Activated naive CD8-positive, alpha-beta T cell (primary cell): ENCODE measurements at regions not wholly inside any gene's neighbourhood (a gene's known extent, or its start where the extent isn't known, plus 50 kb on each side); places are given as distances from the start of the nearest gene placed in this dataset.
A peak's percentile ranks its signal among the peaks of the same experiment; 100 is the strongest.

Source experiments
- H3K27ac Mint-ChIP-seq: one replicate; pipeline ENCODE4 v1.8.0; 2021; ENCODE audit warnings: mixed read lengths
- H3K27me3 Mint-ChIP-seq: one replicate; pipeline ENCODE4 v1.8.0; 2021; ENCODE audit warnings: mixed read lengths
- H3K36me3 Mint-ChIP-seq: one replicate; pipeline ENCODE4 v1.8.0; 2021; ENCODE audit warnings: mixed read lengths
- H3K4me1 Mint-ChIP-seq: one replicate; pipeline ENCODE4 v1.8.0; 2021; ENCODE audit warnings: low read depth, mixed read lengths
- H3K4me3 Mint-ChIP-seq: one replicate; pipeline ENCODE4 v1.8.0; 2021; ENCODE audit warnings: mild to moderate bottlenecking, mixed read lengths
- H3K9me3 Mint-ChIP-seq: one replicate; pipeline ENCODE4 v1.8.0; 2021; ENCODE audit warnings: low read depth, mixed read lengths

DNA sequence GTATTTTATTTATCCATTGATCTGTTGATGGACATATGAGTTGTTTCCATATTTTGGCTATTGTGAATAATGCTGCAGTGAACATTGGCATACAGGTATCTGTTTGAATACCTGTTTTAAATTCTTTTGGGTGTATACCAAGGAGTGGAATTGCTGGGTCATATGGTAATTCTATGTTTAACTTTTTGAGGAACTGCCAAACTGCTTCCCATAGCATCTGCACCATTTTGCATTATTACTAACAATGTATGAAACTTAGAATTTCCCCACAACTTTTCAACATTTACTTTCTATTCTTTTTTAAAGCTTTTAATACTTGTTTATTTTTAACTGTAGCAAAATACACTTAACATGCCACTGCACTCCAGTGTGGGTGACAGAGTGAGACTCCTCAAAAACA lies 57.0 kb upstream of the MSN start:
- Mint-ChIP-seq H3K36me3 (peaks cover under 1% of the 10 kb centered on the region), H3K27ac (no peak overlapping the region), H3K4me3 (no peak overlapping the region), H3K4me1 (peaks cover 41% of the 10 kb centered on the region), H3K27me3 (no peaks in the 10 kb centered on the region), H3K9me3 (no peaks in the 10 kb centered on the region)

DNA sequence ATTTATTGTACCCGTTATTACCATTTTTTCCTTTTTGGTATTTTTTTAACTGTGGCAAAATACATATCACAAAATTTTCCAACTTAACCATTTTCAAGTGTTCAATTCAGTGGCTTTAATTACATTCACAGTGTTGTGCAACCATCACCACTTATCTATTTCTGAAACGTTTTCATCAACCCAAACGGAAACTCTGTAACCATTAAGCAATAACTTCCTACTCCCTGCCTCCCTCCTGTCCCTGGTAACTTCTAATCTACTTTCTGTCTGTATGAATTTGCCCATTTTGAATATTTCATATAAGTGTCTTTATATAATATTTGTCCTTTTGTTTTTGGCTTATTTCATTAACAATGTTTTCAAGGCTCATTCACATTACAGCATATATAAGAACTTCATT lies 57.4 kb upstream of the MSN start:
- Mint-ChIP-seq H3K4me1 (peaks cover 45% of the 10 kb centered on the region), H3K27me3 (no peaks in the 10 kb centered on the region), H3K36me3 (peaks cover 4% of the 10 kb centered on the region), H3K4me3 (peak overlapping the region; percentile 22), H3K9me3 (no peaks in the 10 kb centered on the region), H3K27ac (peak overlapping the region; percentile 68)

DNA sequence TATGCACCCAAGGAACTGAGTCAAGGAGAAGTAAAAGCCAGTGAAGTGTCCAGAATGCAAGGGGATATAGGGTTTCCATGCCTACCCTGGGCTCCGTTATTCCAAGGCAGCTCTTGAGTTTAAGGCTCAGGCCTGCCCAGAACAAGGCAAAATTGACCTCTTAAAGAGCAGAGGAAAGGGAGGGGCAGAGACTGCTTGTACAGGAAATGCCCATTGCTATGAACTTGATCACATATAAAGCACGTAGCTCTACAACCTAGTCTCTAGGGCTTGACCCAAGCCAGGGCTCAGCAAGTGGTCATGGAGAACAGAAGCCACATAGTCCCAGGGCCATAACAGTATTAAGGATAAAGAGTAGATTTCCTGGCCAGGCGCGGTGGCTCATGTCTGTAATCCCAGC lies 58.2 kb upstream of the MSN start:
- H3K27ac Mint-ChIP-seq = no peak overlapping the region
- H3K9me3 Mint-ChIP-seq = no peaks in the 10 kb centered on the region
- H3K27me3 Mint-ChIP-seq = no peaks in the 10 kb centered on the region
- no peak overlapping the region for H3K4me3 Mint-ChIP-seq
- H3K36me3 Mint-ChIP-seq = peaks cover 4% of the 10 kb centered on the region
- peaks cover 49% of the 10 kb centered on the region for H3K4me1 Mint-ChIP-seq

DNA sequence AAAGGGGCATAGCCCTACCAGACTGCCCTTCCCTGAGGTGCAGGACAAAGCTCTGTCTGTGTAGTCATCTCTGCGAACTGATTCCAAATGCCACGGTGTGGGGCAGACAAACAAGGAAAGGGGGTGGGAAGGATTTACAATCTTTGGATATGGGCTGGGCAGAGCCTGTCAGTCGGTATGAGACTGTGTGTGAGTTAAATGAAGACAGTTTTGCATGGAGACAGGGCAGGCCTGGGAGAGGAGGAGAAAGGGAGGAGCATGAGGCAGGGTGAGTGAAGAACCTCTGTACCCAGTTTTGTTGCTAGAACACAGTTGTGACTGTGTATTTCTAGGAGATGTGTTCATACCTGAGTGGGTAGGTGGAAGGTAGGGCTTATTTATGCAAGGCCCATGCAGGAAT lies 59.4 kb upstream of the MSN start:
- Mint-ChIP-seq H3K9me3 (no peaks in the 10 kb centered on the region), H3K27me3 (no peaks in the 10 kb centered on the region), H3K4me1 (peaks cover 53% of the 10 kb centered on the region), H3K4me3 (peak overlapping the region; percentile 4), H3K27ac (peak overlapping the region; percentile 76), H3K36me3 (peaks cover 4% of the 10 kb centered on the region)

DNA sequence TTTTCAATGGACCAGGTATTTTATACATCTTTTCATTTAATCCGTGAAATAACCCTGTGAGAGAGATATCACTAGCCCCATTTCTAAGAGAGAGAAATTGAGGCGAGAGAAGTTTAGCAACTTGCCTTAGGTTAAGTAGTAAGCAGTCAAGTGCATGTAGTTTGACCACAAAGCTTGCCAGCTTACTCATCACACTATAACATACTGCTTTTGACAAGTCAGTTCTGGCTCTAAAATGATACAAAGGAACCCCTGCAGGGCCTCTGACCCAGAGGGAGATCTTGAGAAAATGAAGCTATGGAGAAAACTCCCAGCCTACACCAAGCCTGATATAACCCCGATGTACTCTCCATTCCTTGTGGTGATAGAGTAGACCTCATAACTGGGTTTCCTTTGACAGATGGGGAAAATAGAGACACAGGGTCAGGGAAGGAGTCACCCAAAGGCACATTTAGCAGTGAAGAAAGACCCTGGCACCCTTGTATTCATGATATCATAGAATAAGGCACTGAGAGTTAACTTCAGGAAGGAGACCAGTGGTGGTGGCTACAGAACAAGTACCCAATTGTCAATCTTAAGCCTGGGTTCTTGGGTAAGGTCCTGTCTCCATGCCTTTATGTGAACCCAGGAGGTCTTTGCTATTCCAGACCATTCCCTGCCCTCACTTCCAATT lies 60.2 kb upstream of the MSN start:
- H3K4me1 Mint-ChIP-seq = peaks cover 60% of the 10 kb centered on the region
- H3K4me3 Mint-ChIP-seq = peak overlapping the region; percentile 34
- H3K27me3 Mint-ChIP-seq = no peaks in the 10 kb centered on the region
- no peak overlapping the region for H3K27ac Mint-ChIP-seq
- H3K36me3 Mint-ChIP-seq = peaks cover 4% of the 10 kb centered on the region
- H3K9me3 Mint-ChIP-seq = no peaks in the 10 kb centered on the region

DNA sequence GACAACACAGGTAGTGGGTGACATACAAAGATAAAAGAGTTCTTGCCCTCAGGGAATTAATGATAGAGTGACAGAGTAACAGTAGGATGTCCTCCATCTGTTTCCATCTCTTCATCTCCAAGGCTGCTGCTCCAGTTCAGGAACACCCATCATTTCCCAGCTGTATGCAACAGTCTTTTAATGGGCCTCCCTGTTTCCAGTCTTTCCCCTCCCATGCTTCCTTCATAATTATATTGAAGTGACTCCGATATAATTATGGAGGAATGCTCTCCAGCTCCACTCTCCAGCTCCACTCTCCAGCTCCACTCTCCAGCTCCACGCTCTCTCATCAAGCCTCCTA lies 65.3 kb upstream of the MSN start:
- Mint-ChIP-seq H3K9me3 (no peaks in the 10 kb centered on the region), H3K4me3 (no peak overlapping the region), H3K27me3 (no peaks in the 10 kb centered on the region), H3K36me3 (peaks cover 4% of the 10 kb centered on the region), H3K4me1 (peaks cover 78% of the 10 kb centered on the region), H3K27ac (peak overlapping the region; percentile 90)

DNA sequence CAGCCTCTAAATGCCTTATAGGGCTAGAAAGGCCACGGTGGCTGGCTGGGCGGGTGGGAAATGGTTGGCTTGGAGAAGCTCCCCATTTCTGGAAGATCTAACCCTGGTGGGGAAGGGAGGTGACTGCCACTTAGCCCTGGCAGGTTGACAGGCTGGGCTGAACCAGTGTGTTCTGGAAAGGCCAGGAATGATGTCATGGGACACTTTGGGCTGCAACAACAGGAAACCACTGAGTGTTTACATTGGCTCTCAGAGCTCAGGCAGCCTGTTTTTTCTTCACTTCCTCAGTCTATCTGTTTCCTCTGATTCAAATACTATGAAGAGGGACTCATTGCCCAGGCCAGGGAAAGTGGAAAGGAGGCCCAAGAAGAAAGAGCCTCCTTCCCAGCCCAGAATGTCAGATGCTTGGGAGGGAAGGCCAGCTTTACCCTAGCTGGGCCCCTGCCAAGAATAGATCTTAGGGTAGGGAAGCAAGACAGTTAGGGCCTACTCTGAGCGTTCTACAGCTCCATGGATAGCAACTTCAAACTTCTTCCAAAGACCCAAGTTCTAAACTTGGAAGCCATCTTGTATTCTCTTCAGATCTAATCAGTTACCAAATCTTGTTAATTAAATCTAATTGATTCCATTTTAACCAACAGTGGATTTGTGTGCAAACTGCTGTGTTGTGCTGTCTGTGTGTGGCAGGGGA lies 65.8 kb upstream of the MSN start:
- no peaks in the 10 kb centered on the region for H3K27me3 Mint-ChIP-seq
- peaks cover 76% of the 10 kb centered on the region for H3K4me1 Mint-ChIP-seq
- peaks cover 4% of the 10 kb centered on the region for H3K36me3 Mint-ChIP-seq
- H3K27ac Mint-ChIP-seq = peak overlapping the region; percentile 90
- peak overlapping the region; percentile 17 for H3K4me3 Mint-ChIP-seq
- H3K9me3 Mint-ChIP-seq = no peaks in the 10 kb centered on the region

DNA sequence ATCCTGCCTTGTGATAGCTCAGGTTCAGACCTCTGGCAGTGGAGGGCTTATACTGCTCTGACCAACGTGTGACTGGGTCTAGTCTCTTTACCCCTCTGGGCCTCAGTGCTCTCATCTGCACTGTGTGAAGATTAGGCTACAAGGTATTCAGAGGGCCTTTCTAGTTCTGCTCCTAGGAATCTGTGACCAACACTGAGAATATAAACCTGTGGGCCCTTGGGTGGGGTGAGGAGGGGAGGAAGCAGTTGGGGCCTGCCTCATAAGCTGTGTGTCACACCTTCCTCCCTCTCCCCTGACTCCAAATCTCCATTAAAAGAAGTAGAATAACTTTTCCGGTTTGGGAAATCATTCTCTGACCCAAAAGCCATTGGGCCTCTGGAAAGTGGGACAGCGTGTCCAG lies 66.3 kb upstream of the MSN start:
- H3K4me3 Mint-ChIP-seq = peak overlapping the region; percentile 17
- peaks cover 4% of the 10 kb centered on the region for H3K36me3 Mint-ChIP-seq
- no peaks in the 10 kb centered on the region for H3K27me3 Mint-ChIP-seq
- H3K9me3 Mint-ChIP-seq = no peaks in the 10 kb centered on the region
- peak overlapping the region; percentile 90 for H3K27ac Mint-ChIP-seq
- peaks cover 79% of the 10 kb centered on the region for H3K4me1 Mint-ChIP-seq

DNA sequence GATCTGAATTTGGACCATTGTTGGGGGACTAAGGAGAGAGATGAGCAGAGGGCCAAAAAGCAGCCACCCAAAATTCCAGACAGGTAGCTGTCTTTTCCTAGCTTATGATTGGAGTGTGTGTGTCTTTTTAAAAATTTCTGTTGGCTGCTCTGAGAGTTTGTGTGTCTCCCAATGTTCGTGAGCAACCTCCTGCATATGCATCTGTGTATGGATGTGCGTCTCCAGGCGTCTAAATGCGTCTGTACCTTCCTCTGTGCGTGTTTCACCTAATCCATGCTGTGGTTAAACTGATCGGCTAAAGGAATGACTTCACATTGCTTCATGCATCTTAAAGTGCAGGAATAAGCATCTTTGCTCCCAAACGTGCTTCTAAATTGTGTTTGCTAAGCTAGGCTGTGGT lies 65.5 kb upstream of the LAS1L start:
- Mint-ChIP-seq H3K9me3 (no peaks in the 10 kb centered on the region), H3K27ac (peak overlapping the region; percentile 90), H3K27me3 (no peaks in the 10 kb centered on the region), H3K36me3 (no peaks in the 10 kb centered on the region), H3K4me1 (peaks cover 80% of the 10 kb centered on the region), H3K4me3 (peak overlapping the region; percentile 23)

DNA sequence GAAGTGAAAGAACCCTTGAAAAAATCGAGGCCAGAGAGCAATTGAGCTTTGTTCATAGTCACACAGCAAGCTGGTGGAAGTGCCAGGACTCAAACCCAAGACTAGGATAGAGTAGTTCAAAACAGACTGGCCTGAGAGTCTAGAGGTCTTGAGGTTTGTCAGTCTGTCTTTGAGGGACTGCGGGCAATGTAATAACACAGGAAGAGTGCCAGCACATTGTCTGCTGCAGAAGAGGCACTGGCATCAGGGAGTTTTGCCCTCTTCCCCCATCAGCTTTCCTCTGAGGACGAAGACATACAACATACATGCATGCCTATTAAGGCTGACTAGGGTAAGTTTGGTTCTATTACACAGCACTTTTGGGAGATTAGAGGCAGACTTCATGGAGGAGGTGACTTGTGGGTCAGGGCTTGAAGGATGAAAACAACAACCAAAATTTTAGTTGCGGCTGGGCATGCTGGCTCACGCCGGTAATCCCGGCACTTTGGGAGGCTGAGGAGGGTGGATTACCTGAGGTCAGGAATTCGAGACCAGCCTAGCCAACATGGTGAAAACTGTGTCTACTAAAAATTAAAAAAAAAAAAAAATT lies 64.1 kb upstream of the LAS1L start:
- Mint-ChIP-seq H3K27me3 (no peaks in the 10 kb centered on the region), H3K9me3 (no peaks in the 10 kb centered on the region), H3K4me3 (peak overlapping the region; percentile 77), H3K4me1 (peaks cover 78% of the 10 kb centered on the region), H3K27ac (peak overlapping the region; percentile 92), H3K36me3 (no peaks in the 10 kb centered on the region)

DNA sequence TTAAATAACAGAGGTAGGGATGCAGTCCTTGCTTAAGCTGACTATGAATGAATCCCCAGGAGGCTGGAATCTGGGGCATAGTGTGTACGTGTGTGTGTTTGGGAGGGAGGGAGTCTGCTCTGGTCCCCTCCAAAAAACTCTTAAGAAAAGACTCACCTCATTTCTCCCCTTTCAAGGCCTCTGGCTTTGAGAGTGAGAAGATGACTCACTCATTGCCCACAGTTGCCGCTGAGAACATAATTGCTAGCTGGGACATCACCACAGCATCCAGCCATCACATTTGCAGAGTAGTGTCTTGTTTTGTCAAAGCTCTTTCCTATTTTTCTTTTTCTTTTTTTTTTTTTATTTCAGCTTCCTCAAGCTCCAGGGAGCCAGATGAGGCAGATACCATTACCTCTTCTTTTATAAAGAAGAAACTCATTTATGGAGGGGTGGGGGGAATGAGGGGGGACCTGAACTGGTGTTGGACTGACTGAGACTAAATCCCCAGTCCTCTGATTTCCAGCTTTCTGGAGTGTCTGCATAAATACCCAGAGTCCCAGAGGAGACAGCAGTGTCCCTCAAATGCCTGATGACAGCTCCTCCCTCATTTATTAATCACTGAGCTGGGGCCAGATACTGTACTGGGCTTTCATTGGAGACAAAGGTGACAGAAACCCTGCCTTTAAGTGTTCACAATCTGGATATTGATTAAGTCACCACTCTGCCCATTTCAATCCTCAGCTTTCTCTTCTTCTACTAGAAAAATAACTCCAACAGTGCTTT lies 61.9 kb upstream of the LAS1L start:
- H3K4me1 Mint-ChIP-seq = peaks cover 60% of the 10 kb centered on the region
- H3K27me3 Mint-ChIP-seq = no peaks in the 10 kb centered on the region
- peak overlapping the region; percentile 94 for H3K27ac Mint-ChIP-seq
- peak overlapping the region; percentile 58 for H3K4me3 Mint-ChIP-seq
- H3K9me3 Mint-ChIP-seq = no peaks in the 10 kb centered on the region
- no peaks in the 10 kb centered on the region for H3K36me3 Mint-ChIP-seq

DNA sequence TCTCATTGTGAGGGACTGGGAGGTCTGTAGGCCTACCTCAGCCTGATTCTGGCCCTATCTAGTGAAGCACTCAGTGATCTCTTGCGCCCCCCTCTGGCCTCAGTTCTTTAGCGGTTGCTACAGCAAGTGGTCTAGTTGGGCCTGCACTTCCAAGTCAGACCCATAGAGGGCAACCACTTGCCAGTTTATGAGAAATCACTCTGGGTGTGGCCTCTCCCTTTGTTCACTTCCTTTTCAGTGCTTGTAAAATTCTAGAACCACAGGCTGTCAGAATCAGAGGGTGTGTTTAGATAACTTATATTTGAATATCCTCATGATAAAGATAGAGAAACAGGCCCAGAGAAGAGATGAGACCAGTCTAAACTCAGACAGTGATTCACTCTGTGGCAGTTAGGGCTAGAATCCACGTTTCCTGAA lies 60.9 kb upstream of the LAS1L start:
- Mint-ChIP-seq H3K27me3 (no peaks in the 10 kb centered on the region), H3K4me3 (peak overlapping the region; percentile 58), H3K4me1 (peaks cover 50% of the 10 kb centered on the region), H3K27ac (peak overlapping the region; percentile 94), H3K36me3 (no peaks in the 10 kb centered on the region), H3K9me3 (no peaks in the 10 kb centered on the region)

DNA sequence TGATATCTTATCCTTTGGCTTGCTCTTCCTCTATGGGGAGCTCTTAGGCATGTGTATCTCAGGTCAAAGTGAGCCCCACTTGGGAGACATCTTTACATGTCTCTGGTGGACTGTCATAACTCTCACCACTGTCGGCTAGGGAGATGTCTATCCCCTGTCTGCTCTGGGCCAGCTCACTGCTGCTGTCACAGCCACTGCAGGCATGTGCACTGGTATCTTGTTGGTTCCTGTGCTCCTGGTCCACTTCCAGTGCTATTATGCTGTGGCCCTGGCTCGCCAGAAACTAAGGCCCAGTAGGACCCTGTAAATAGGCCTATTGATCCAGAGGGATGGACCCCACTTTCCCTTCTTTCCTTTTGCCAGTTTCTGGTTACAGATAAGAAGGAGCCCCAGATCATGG lies 56.6 kb upstream of the LAS1L start:
- Mint-ChIP-seq H3K9me3 (no peaks in the 10 kb centered on the region), H3K27me3 (no peaks in the 10 kb centered on the region), H3K27ac (no peak overlapping the region), H3K4me3 (no peak overlapping the region), H3K4me1 (peaks cover 16% of the 10 kb centered on the region), H3K36me3 (no peaks in the 10 kb centered on the region)

DNA sequence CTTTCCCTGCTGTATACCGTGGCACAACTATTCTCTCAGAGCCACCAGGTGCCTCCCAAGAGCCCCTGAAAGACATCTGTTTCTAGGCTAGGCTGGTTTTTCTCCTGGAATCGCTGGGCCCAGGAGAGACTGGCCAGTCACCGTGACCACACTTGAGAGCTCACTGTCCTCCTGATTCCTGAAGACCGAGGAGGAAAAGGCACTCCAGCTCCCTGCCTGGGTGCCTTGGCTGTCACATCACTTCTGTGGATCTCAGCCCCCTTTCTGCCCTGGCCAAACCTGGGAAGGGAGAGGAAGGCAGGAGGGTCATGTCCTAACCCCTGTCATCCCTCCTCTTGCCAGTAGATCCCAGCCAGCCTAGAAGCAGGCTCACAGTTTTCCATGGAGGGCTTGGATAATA lies 54.7 kb upstream of the LAS1L start:
- Mint-ChIP-seq H3K27ac (no peak overlapping the region), H3K27me3 (no peaks in the 10 kb centered on the region), H3K4me1 (peaks cover 6% of the 10 kb centered on the region), H3K9me3 (no peaks in the 10 kb centered on the region), H3K4me3 (no peak overlapping the region), H3K36me3 (no peaks in the 10 kb centered on the region)

DNA sequence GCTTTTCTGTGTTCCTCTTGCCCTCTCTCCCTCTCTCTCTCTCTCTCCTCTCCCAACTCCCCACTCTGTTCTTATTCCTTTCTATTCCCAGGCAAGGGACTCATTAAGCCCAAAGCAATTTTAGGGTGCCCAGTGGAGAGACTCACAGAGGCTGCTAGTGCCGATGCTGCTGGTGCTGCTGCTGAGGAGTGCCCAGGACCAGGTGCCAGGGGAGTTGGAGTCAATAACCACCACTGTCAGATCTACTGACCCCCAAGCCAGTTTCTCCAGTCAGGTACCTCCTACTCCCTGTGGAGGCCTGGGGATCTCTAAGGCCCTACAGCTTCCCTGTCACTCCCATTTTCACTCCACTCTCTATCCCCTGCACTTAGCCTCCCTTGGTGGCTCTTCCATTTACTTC lies 54.2 kb upstream of the LAS1L start:
- Mint-ChIP-seq H3K36me3 (no peaks in the 10 kb centered on the region), H3K4me3 (no peak overlapping the region), H3K27ac (no peak overlapping the region), H3K9me3 (no peaks in the 10 kb centered on the region), H3K27me3 (no peaks in the 10 kb centered on the region), H3K4me1 (peaks cover 1% of the 10 kb centered on the region)
